DMS153 (cell line): ENCODE measurements at regions not wholly inside any gene's neighbourhood (a gene's known extent, or its start where the extent isn't known, plus 50 kb on each side); places are given as distances from the start of the nearest gene placed in this dataset.

ENCODE experiments used
- DNase-seq: peaks from one replicate; lab custom pipeline; 2025; lab: John Stamatoyannopoulos, UW

GRCh38 chr12:130017591-130018449 lies 114.0 kb upstream of the TMEM132D start:
- no peak for DNase-seq

GRCh38 chr12:130018614-130019013 lies 114.8 kb upstream of the TMEM132D start:
- no peak for DNase-seq

GRCh38 chr12:130026608-130027176 lies 122.9 kb upstream of the TMEM132D start:
- DNase-seq, result no peak

GRCh38 chr12:130027798-130028197 lies 124.0 kb upstream of the TMEM132D start:
- DNase-seq, result no peak

GRCh38 chr12:130029151-130029550 lies 125.3 kb upstream of the TMEM132D start:
- no peak for DNase-seq

GRCh38 chr12:130031041-130031440 lies 127.2 kb upstream of the TMEM132D start:
- DNase-seq, result no peak

GRCh38 chr12:130031571-130032189 lies 127.9 kb upstream of the TMEM132D start:
- no peak for DNase-seq

- peak; percentile 14 for DNase-seq
Observed at GRCh38 chr12:130041983-130042812, 120.1 kb upstream of the FZD10 start.

GRCh38 chr12:130043685-130044406 lies 118.4 kb upstream of the FZD10 start:
- DNase-seq, result no peak

- peak; percentile 75 for DNase-seq
Observed at GRCh38 chr12:130044991-130045621, 117.2 kb upstream of the FZD10 start.

- DNase-seq, result no peak
Observed at GRCh38 chr12:130049666-130050065, 112.6 kb upstream of the FZD10 start.

GRCh38 chr12:130051900-130052299 lies 110.4 kb upstream of the FZD10 start:
- DNase-seq, result no peak

- DNase-seq, result peak; percentile 62
Observed at GRCh38 chr12:130053651-130054069, 108.6 kb upstream of the FZD10 start.

GRCh38 chr12:130054803-130055202 lies 107.5 kb upstream of the FZD10 start:
- DNase-seq, result no peak

GRCh38 chr12:130058926-130059472 lies 103.3 kb upstream of the FZD10 start:
- no peak for DNase-seq

GRCh38 chr12:130063866-130064265 lies 98.4 kb upstream of the FZD10 start:
- no peak for DNase-seq

GRCh38 chr12:130064999-130065398 lies 97.3 kb upstream of the FZD10 start:
- no peak for DNase-seq

GRCh38 chr12:130066742-130067141 lies 95.5 kb upstream of the FZD10 start:
- DNase-seq, result no peak

GRCh38 chr12:130068741-130069140 lies 93.5 kb upstream of the FZD10 start:
- no peak for DNase-seq

GRCh38 chr12:130070126-130070611 lies 92.1 kb upstream of the FZD10 start:
- peak; percentile 80 for DNase-seq

- DNase-seq, result no peak
Observed at GRCh38 chr12:130073721-130074120, 88.5 kb upstream of the FZD10 start.
